HG02970 (cell line): ENCODE measurements at regions not wholly inside any gene's neighbourhood (a gene's known extent, or its start where the extent isn't known, plus 50 kb on each side); places are given as distances from the start of the nearest gene placed in this dataset.
"Not testable (repeated sequence)": the region's sequence is repeated elsewhere in the genome, so short reads cannot be mapped to it uniquely, and the experiment has no call there.

ENCODE experiments used
- ATAC-seq: cut with Tn5 transposase; IDR thresholded peaks from one replicate; pipeline ENCODE4 v1.9.1; 2021; ENCODE audit warnings: mild to moderate bottlenecking, moderate library complexity, moderate number of reproducible peaks; ENCODE audit not compliant: unreplicated experiment, low FRiP score

DNA sequence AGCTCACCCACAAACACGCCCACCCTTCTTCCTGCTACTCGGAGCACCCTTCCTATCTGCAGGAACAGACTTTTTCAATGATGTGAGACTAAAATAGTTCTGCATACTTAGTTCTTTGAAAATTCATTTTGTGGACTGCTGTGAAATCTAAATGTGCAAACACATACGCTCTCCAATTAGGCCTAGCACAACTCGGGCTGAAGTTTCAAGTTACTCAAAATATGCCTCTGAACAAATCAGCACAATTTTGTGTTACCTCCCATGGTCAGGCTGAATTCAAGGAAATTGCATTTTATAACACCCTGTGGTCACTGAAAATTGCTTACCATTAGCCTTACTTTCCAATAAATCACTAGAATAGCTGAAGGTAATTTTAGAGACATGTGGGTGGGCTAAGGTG is 323.8 kb upstream of the ADCY2 start:
- no peak for ATAC-seq

DNA sequence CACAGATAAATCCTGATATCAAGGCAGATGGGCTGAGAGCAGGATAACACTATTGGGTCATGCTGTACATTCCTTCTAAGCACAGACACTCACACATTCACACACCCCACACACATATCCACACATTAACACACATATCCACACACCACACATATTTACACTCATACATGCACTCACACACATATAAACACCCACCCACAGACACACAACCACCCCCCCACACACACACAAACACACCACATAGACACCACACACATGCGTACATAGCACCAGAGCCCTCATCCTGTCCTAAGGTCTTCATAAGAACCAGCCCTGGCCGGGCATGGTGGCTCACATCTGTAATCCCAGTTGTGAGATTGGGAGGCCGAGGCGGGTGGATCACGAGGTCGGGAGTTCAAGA is 322.3 kb upstream of the ADCY2 start:
- ATAC-seq: no peak

DNA sequence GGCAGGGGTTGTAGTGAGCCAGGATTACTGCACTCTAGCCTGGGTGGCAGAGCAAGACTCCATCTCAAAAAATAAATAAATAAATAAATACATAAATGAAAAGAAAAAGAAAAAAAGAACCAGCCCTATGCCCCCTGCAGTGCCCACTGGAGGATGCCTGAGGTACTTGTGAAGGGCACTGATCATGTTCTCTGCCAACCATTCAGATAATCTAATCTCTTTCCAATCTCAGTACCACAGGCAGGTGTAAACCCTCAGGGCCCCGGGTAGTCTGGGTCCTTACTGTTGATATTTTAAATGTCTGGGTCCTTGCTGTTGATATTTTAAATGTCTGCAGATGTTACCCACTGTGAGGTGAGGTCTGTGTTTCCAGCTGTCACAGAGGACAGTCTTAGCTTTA is 321.8 kb upstream of the ADCY2 start:
- ATAC-seq: no peak

DNA sequence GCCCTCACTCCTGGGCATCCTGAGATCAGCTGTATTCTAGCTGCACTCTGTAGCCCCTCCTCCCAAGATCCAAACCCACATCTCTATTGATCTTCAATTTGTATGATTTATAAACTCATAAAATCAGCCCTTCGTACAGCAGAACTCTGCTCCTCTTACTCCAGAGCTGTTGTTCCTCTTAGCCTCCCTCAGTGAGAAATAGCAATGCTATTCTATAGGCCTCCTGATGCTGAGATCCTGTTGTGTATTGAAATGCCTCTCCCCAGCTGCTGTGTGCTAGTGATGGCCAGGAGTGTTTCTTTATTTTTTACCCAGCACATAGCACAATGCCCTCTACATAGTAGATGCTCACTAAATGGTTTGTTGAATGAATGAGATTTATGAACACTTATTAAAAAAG is 320.5 kb upstream of the ADCY2 start:
- no peak for ATAC-seq

DNA sequence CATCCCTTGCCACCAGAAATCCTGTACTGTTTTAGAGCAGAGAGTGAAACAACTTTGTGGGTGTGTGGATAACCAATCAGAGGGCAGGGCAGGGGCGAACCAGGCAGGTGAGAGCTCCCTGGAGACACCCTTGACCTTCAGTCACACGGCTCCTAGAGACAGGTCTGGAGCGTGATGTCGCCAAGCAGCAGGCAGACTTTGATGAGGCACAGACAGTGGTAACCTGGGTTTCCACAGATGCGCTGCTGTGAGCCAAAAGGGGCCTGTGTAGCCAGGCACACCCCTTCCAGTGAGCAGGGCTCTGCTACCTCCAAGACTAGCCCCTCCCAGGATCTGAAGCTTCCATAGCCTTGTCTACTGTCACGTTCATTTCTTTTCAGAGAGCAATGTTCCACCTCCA is 317.8 kb upstream of the ADCY2 start:
- no peak for ATAC-seq

DNA sequence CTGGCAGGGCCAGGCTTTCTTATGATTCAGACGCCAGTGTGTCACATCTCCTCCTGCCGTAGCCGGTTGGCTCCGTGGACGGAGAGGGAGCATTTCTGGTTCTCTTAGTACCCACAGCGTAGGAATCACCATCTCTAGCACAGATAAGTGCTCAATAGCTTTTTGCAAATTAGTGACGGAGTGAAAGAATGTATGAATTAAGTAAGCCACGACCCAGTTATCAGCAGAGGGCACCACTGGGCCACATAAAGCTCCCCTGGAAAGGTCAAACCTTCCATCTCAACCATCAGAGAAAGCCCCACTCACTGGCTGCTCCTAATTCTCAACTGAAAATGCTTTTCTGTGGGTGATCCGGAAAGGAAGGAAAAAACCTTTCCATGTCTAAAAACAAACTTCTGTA is 317.0 kb upstream of the ADCY2 start:
- no peak for ATAC-seq

DNA sequence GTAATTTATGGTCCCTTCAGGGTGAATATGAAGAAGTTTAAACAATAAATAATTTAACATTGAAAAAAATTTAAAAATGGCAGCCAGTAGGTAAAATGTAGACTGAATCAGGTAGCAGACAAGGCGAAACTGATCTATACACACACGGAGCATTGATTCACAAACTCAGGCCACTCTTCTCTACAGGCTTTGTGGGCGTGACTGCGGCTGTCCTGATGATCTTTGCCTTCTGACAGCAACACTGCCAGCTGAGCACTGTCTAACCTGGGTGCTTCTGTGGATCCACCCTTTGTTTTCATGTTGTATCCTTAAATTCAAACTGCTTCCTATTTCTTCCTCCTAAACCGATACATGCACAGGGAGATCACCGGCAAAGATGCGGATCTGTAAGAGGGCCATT is 315.4 kb upstream of the ADCY2 start:
- no peak for ATAC-seq

DNA sequence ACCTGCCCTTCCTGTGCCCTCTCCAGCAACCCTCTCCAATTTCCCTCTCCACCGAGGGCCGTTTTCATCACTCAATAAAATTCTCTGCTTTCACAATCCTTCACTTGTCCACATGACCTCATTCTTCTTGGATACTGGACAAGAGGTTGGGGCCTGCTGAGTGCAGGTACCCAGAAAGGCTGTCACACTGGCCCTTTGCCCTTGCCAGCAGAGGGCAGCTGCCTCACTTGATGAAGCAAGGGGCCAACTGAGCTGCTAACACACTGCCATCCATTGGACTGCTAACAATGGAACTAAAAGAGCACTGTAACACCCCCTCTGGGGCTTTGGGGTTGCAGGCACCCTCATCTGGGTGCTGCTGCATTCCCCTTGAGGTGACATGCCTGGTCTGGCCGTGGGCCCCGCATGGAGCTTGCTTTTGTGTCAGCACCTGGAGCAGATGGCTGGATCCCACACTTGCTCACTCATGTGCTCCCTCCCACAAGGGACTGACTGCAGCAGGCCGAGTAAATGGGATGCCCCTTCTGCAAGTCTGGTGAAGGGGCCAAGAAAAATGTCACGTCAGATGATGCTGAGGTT is 308.1 kb upstream of the ADCY2 start:
- no peak for ATAC-seq

DNA sequence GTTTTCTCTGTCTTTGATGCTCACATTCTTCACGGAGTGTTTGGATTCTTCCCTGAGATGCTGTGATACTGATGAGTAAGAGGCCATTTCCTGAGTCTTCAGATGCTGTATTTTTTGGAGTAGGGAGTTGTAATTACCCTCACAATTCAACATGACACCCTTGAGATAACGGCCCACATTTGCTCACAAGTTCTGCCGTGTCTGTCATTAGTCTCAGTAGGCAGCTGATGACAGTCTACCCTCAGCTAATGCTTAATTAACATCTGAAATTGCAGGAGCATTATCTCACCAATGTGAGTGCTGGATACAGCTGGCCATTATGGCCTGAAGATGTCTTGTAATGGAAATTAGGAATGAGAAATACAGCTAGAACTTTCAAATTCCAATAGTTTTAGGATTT is 307.1 kb upstream of the ADCY2 start:
- no peak for ATAC-seq

DNA sequence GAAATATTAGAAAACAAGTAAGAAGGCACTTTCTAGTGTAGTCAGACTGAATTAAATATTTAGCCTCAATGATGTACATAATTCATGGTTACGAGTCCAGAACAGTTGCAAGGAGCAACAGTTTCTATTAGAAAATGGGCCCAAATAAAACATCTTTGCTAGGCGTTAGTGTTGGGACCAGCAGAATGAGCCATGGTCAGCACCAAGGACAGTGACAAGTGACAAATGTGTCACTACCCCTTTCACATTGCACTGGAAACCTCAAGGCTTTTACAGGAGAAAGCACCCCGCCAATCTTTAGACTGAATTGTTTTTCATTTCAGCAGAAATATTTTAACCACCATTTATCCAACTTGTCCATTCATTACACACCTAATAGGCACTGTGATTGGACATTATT is 301.3 kb upstream of the ADCY2 start:
- ATAC-seq: no peak

DNA sequence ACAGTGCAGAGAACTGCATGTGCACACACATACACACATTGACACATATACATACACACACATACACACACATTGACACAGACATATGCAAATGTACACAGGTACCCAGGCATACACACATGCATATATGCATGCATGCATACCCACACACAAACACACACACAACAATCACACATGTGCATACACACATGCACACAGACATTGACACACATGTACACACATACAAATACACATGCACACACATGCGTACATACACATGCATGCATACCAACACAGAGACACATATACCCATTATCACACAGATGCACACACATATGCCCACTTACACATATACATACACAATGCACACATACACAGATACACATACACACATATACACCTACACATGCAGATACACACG is 299.6 kb upstream of the ADCY2 start:
- ATAC-seq: no peak

DNA sequence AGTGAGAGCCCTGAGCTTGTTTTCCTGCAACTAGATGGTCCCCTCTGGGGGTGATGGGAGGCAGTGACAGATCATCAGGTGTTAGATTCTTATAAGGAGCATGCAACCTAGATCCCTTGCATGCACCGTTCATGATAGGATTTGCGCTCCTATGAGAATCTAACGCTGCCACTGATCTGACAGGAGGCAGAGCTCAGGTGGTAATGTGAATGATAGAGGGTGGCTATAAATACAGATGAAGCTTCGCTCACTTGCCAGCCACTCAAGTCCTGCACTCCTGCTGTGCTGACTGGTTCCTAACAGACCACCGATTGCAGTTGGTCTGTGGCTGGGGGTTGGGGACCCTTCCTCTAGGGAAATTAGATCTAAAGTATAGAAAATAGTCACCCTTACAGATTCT is 290.6 kb upstream of the ADCY2 start:
- no peak for ATAC-seq

DNA sequence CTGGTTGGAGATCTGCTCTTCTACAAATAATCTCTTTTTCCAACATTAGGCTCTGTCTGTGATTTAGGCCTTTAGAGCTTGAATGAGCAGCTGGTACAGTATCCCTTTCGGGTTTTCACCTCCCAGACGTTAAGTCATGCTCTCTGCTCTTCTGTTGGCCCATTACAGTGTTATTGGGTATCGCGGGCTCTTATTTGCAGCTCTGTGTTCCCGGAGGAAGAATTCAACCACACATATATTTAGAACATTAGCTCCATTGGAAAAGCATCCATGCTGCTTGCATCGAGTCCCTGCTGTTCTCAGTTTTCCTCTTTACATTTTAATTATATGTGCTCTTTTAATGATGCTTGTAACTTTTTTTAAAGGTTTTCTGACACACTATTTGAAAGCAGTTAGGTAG is 278.0 kb upstream of the ADCY2 start:
- no peak for ATAC-seq

DNA sequence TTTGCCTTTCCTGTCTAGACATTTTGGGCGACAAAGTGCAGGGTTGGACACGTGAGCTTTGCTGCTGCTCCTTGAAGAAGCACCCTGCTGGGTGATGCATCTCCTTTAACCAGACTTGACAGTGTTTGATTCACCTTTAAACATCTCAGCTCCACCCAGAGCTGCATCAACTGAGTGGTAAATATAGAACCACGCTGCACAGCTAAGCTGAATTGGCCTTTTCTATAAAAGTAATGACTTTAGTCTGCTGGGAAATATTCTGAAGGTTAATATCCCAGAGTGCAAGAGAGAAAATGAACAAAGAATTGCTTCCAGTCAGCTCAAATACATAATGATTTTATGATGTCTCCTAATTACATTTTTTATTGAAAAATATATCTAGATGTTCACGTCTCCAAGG is 264.3 kb upstream of the ADCY2 start:
- no peak for ATAC-seq

DNA sequence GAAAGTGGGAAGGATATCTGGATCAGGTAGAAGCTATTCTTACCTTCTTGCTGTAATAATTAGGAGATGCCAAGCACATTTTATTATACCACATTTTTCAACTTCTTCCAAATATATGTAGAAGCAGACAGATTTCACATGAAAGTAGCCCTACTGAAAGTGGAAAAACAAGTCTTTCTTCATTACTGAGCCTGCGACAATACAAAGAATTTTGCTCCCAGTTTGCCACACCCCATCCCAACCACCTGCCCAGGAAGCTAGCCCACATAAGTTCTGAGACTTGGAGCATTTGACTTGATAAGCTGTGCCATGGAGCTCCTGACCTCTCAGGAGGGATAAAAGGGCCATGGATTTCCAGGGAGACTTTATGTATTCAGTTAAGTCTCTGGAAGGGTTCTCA is 249.1 kb upstream of the ADCY2 start:
- no peak for ATAC-seq

DNA sequence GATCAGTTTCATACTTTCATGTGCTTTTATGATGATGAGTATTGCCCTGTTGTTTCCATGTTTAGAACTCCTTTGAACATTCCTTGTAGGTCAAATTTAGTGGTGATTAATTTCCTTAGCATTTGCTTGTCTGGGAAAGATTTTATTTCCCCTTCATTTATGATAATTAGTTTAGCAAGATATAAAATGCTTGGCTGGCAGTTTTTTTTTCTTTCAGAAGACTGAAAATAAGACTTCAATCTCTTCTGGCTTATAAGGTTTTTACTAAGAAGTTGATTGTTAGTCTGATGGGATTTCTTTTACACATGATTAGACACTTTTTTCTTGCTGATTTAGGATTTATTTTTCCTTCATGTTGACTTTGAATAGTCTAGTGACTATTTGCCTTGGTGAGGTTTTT is 238.9 kb upstream of the ADCY2 start:
- no peak for ATAC-seq

DNA sequence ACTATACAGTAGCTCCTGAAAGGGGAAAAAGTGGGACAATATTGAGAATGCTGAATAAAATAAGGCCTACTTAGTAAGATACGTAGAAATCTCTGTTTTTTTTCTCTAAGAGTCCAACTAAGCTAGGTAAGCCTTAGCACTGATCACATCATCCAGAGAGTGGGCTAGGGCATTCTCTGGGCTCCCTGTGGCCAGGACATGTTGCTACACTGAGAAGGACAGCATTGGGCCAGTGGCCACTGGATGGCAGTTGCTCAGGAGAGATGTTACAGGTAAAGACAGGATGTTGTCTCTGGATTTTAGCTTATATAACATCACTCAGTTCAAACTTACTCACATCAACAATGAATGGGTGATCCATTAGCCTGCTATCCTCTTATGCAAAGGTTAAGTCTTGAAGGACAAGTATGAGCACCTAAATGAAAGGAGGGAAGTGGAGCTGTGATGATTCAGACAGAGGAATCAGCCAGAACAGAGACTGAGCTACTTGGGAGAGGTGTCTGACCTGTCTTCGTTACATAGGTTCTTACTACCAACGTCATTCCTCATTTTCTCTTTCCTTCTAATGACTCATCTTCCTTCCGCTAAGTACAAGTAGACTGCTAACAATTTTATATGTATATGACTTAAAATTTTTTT is 226.6 kb upstream of the ADCY2 start:
- ATAC-seq: no peak

DNA sequence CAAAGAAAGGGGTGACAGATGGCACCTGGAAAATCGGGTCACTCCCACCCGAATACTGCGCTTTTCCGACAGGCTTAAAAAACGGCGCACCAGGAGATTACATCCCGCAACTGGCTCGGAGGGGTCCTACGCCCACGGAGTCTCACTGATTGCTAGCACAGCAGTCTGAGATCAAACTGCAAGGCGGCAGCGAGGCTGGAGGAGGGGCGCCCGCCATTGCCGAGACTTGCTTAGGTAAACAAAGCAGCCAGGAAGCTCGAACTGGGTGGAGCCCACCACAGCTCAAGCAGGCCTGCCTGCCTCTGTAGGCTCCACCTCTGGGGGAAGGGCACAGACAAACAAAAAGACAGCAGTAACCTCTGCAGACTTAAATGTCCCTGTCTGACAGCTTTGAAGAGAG is 225.2 kb upstream of the ADCY2 start:
- not testable (repeated sequence) for ATAC-seq

DNA sequence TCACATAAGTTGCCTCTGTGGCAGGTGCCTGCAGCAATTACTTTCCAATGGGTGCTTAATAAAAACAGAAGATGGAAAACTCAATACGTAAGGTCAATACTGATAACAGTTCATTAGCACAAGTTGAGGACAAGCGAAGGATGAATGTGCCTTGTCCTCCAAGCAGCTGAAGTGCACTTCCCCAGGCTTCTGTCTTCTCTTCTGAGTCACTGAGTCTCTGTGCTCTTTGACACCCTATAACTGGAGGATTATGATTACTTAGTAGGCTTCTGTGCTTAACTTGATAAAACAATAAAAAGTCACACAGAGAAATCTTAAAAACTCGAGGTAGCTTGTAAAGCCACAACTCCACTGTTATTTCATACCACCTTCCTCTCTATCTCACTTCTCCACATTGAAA is 216.6 kb upstream of the ADCY2 start:
- ATAC-seq: no peak

DNA sequence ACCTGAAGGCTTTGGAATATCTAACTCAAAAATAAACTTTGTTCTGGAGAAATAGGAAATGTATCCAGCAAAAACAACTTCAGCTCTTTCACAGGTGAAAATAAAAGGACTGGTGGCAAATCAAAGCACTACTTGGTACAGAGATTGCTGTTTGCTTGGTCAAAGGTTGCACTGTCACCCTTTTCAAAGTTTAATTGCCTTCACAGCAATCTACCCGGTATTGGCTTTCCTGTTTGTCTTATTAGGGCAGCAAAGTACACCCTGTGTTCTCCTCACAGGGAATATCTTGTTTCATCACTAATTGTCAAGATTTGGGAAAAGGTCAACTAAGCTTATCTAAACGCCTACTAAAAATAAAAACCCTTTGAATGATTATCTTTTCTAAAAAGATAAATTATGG is 214.1 kb upstream of the ADCY2 start:
- no peak for ATAC-seq

DNA sequence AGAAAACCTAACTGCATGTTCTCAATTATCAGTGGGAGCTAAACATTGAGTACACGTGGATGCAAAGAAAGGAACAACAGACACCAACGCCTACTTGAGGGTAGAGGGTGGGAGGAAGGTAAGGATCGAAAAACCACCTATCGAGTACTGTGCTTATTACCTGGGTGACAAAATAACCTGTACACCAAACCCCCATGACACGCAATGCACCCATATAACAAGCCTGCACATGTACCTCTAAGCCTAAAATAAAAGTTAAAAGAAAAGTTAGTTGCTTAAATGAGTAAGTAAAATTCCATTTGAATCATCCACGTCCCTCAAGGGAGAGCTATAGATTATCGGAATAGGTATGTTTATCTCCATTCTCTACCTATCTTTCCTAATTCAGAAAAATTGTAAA is 210.2 kb upstream of the ADCY2 start:
- no peak for ATAC-seq

DNA sequence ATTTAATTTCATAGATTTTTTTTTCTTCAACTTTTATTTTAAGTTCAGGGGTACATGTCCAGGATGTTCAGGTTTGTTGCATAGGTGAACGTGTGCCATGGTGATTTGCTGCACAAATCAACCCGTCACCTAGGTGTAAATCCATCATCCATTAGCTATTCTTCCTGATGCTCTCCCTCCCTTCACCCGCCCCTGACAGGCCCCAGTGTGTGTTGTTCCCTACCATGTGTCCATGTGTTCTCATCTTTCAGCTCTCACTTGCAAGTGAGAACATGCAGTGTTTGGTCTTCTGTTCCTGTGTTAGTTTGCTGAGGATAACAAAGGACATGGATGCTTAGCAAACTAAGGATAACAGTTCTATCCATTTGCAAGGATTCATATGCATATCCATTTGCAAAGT is 209.1 kb upstream of the ADCY2 start:
- no peak for ATAC-seq

DNA sequence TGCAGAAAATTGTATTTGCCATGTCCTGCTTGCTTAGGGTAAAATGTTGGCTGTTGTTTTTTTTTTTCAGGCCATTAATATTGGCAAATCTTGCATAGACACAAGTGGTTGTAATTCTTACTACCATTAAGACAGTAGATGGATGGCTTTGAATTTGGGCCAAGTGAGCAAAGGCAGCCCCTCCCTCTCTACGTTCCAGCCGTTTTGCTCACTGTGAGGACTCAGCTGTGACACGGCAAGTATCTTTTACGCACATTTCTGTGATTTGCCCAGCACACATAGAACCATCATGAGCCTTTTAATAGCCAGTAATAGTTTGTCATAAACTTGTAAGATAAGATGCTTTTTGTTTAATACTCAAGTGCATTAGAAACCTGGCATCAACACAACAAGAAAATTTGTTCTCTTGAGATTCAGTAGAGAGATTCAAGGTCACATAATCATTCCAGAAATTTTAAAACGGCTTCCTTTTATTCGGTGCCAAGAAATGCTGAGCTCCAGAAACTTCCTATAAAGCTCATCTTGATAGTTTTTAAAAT is 205.2 kb upstream of the ADCY2 start:
- ATAC-seq: no peak
